ENCODE measurements at regions not wholly inside any gene's neighbourhood (a gene's known extent, or its start where the extent isn't known, plus 50 kb on each side); places are given as distances from the start of the nearest gene placed in this dataset.

GRCh38 chr4:59945716-59946115, 1254.4 kb upstream of the ADGRL3 start:
- Histone ChIP-seq H3K9me1 (replicated peaks; ENCODE audit: control insufficient read depth, extremely low read depth, insufficient read depth, low read length) (no peaks in the 10 kb centered on the region), H3K36me3 (ENCODE audit: control insufficient read depth in 2 of 2, extremely low read depth in 1 of 2, insufficient read depth in 2 of 2, low read length in 2 of 2) (no peaks in the 10 kb centered on the region), H3K27ac (ENCODE audit: insufficient read depth, low read depth, low read length) (no peak overlapping the region), H3K4me2 (ENCODE audit: insufficient read depth, low read length) (no peak overlapping the region), H4K20me1 (replicated peaks; ENCODE audit: control insufficient read depth, extremely low read depth, insufficient read depth, low read length) (no peaks in the 10 kb centered on the region), H3K4me3 (replicated peaks in 1 of 3; ENCODE audit: insufficient read depth in 1 of 3, low read depth in 1 of 3, low read length in 3 of 3) (no peak overlapping the region), H3K4me1 (ENCODE audit: control insufficient read depth, extremely low read depth, insufficient read depth, low read length) (no peaks in the 10 kb centered on the region), H3K79me2 (ENCODE audit: control insufficient read depth, insufficient read depth, low read length) (no peaks in the 10 kb centered on the region), H3K9ac (replicated peaks; ENCODE audit: extremely low read depth, insufficient read depth, low read length) (no peak overlapping the region), H2AFZ (ENCODE audit: low read depth, low read length) (no peak overlapping the region), H3K27me3 (ENCODE audit: control insufficient read depth in 2 of 2, insufficient read depth in 2 of 2, low read length in 2 of 2) (no peaks in the 10 kb centered on the region), H3K9me3 (replicated peaks; ENCODE audit: control insufficient read depth, insufficient read depth, low read length) (peaks cover 15% of the 10 kb centered on the region)
- intact Hi-C loops (cut with micrococcal nuclease) (no loop called here), dilution Hi-C loops (cut with MboI; ENCODE audit: extremely low pct_ligation_motif_present, low sequenced_read_pairs) (no loop called here)
- FAIRE-seq (no peak), DNase-seq (ENCODE audit: low read depth, low spot score) (no peak)
- BruUV-seq (replicated peaks) = no TSS peak
- POLR2A ChIA-PET = no interaction called here
- CTCF ChIA-PET = no interaction called here
- TF ChIP-seq POLR2AphosphoS5 (IDR thresholded peaks at IDR 0.05; ENCODE audit: insufficient read depth, low read depth, low read length) (no peak), MYC (IDR thresholded peaks at IDR 0.05; ENCODE audit: low read depth, low read length) (no peak)

GRCh38 chr4:59956366-59956765, 1243.8 kb upstream of the ADGRL3 start:
- DNase-seq (ENCODE audit: low read depth, low spot score) (no peak), FAIRE-seq (no peak)
- Histone ChIP-seq H4K20me1 (replicated peaks; ENCODE audit: control insufficient read depth, extremely low read depth, insufficient read depth, low read length) (no peaks in the 10 kb centered on the region), H3K27me3 (ENCODE audit: control insufficient read depth in 2 of 2, insufficient read depth in 2 of 2, low read length in 2 of 2) (no peaks in the 10 kb centered on the region), H3K4me2 (ENCODE audit: insufficient read depth, low read length) (no peak overlapping the region), H3K4me3 (replicated peaks in 1 of 3; ENCODE audit: insufficient read depth in 1 of 3, low read depth in 1 of 3, low read length in 3 of 3) (no peak overlapping the region), H3K4me1 (ENCODE audit: control insufficient read depth, extremely low read depth, insufficient read depth, low read length) (no peaks in the 10 kb centered on the region), H2AFZ (ENCODE audit: low read depth, low read length) (no peak overlapping the region), H3K36me3 (ENCODE audit: control insufficient read depth in 2 of 2, extremely low read depth in 1 of 2, insufficient read depth in 2 of 2, low read length in 2 of 2) (no peaks in the 10 kb centered on the region), H3K27ac (ENCODE audit: insufficient read depth, low read depth, low read length) (no peak overlapping the region), H3K9ac (replicated peaks; ENCODE audit: extremely low read depth, insufficient read depth, low read length) (no peak overlapping the region), H3K9me1 (replicated peaks; ENCODE audit: control insufficient read depth, extremely low read depth, insufficient read depth, low read length) (no peaks in the 10 kb centered on the region), H3K9me3 (replicated peaks; ENCODE audit: control insufficient read depth, insufficient read depth, low read length) (no peaks in the 10 kb centered on the region), H3K79me2 (ENCODE audit: control insufficient read depth, insufficient read depth, low read length) (no peaks in the 10 kb centered on the region)
- TF ChIP-seq EZH2 (IDR thresholded peaks at IDR 0.05; ENCODE audit: borderline replicate concordance, low read depth, low read length, severe bottlenecking) (no peak), JUN (IDR thresholded peaks at IDR 0.05; ENCODE audit: borderline replicate concordance, insufficient read depth, insufficient read length, low read depth) (no peak), CTCF (IDR thresholded peaks at IDR 0.05; ENCODE audit: extremely low read depth in 1 of 2, insufficient read depth in 1 of 2, low read depth in 1 of 2, low read length in 2 of 2) (no peak), GATA2 (IDR thresholded peaks at IDR 0.05; ENCODE audit: insufficient read depth, insufficient read length, low read depth, low read length) (no peak), POLR2AphosphoS5 (IDR thresholded peaks at IDR 0.05; ENCODE audit: insufficient read depth, low read depth, low read length) (no peak), POLR2A (IDR thresholded peaks at IDR 0.05; ENCODE audit: low read depth, low read length) (no peak)
- dilution Hi-C loops (cut with MboI; ENCODE audit: extremely low pct_ligation_motif_present, low sequenced_read_pairs) (no loop called here), intact Hi-C loops (cut with micrococcal nuclease) (no loop called here)
- CTCF ChIA-PET = no interaction called here
- POLR2A ChIA-PET = no interaction called here
- BruUV-seq (replicated peaks) = no TSS peak
